ENCODE measurements at regions not wholly inside any gene's neighbourhood (a gene's known extent, or its start where the extent isn't known, plus 50 kb on each side); places are given as distances from the start of the nearest gene placed in this dataset.
A peak's percentile ranks its signal among the peaks of the same experiment; 100 is the strongest.
"Not testable (repeated sequence)": the region's sequence is repeated elsewhere in the genome, so short reads cannot be mapped to it uniquely, and the experiment has no call there.

DNA sequence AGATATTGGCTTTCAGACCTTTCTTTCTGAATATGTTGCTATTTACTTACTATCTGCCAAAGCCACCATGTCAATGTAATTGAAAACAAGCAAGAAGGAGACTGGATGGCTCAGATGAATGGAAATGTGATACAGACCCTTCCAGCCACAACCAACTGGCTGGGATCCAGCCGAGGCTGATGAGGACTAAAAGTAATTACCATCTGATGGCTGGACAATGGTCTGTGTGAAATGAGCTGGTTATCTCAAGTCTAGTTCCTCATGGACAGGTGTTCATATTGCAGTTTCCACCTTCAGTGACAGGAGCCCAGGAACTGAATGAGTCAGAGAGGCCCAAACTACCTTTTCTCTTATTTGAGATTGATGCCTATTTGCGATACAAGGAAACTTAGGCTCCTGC, 267.5 kb downstream of the GATA3 start:
- no peak for DNase-seq (ENCODE audit: missing footprints)
- ATAC-seq, result no peak
- intact Hi-C loops (cut with DNase I), result no loop called here

DNA sequence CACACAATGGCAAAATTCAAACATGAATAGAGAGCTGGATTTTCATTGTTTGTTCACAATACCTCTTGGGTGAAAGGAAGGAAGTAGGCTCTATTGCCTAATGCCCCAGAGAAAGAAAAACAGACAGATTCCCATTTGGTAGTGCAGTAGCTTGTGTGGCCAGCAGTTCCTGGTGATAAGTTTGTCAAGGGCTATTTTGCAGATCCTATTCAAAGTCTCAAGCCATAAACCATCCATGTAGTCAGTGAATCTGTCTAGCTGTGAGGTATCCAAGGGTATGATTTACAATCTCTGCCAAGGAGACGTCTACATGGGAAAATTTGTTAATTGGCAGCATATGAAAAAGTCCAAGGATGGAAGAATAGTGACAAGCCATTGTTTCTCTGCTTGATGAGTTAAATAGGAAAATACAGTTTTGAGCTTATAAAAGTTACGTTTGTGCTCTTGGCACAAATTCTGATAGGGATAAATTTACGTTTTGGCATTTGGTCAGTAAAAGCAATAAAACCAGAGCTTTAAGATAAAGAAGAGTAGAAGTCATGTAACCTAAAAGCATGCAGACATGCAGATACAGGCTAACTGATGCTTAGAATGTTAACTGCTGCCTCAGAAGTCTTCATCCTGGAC, 269.1 kb downstream of the GATA3 start:
- ATAC-seq (no peak), DNase-seq (ENCODE audit: missing footprints) (no peak)
- intact Hi-C loops (cut with DNase I), result no loop called here

DNA sequence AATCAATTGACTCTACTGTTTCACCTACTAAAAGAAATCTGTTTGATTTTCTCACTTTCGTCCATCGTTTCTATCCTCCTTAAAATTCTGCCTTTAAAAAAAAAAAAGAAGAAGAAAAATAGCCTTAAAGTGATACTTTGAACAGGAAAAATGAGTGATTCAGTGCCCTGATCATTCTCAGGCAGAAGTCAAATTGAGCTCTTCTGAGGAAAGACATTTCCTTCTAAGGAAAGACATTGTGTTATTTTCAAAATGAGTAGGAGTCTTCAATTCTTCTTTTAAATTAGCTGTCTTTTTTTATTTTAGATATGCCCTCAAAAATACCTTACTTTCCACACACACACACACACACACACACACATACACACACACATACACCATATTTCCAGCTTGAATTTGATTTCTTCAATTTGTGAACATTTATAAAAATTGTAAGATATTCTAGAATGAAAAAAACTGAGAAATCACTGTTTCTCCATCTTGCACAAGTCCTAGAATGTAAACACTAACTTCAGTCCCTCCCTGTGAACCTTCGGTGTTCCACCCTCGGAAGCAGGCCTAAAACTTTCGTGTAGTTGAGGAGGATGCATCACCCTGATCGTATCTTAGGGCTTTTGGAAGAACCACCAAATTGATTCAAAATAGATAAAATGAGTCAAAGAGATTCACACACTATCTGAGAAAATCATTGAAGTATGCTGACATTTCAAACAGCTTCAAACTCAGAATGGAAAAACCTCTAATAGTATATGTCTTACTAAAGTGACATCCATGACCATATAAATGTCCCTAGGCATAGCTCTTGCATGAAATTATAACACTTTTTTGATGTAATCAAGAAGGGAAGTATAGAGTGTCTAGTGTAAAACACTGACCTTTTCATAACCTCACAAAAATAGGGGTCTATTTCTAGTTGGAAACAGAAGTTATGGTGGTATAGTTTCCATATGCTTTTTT, 270.8 kb downstream of the GATA3 start:
- intact Hi-C loops (cut with DNase I), result no loop called here
- no peak for ATAC-seq
- DNase-seq (ENCODE audit: missing footprints), result no peak

DNA sequence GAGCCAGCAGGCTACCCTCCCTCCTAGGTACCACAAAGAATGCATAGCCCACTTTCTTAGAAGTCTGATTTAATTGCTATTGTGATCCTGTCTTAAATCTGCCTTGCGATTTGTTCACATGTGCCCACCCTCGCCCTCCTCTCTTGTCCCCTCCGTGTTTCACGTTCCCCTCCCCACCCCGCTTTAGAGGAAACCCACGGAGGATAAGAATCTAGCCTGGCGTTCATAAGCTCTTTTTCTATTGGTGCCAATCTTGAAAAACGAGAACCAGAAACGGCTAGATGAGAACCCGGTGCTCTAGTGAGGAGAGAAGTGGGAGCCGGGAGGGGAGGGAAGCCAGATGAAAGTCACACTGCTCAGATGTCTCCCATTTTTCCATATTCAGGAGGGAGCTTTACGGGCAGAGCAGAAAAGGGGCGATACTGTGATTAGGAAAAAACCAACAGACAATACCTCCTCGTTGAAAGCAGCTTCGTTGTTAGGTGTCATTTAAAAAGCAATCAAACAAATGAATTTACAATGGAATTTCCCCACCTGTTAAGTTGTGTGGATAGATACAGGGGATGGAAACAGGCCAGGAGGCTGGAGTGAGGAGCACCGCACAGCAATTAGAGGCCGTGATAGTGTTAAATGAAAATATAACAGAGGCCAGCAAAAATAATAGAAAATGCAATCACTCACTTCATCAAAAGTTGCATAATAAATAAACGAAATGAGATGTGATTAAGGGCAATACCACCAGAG, 272.1 kb downstream of the GATA3 start:
- ATAC-seq (no peak), DNase-seq (ENCODE audit: missing footprints) (no peak)
- intact Hi-C loops (cut with DNase I), result no loop called here

DNA sequence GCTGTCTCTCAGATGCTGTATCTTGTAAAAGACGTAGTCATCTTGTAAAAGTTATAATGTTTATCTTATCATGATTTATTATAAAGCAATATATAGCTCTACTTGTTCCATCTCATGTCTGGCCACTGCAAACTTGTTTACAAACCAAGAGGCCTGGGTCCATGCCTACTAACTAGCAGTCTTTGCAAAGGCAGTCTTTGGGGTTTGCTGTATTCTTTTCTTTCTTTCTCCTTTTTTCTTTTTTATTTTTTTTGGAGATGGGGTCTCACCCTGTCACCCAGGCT, 272.6 kb downstream of the GATA3 start:
- intact Hi-C loops (cut with DNase I), result no loop called here
- DNase-seq (ENCODE audit: missing footprints), result no peak
- no peak for ATAC-seq

DNA sequence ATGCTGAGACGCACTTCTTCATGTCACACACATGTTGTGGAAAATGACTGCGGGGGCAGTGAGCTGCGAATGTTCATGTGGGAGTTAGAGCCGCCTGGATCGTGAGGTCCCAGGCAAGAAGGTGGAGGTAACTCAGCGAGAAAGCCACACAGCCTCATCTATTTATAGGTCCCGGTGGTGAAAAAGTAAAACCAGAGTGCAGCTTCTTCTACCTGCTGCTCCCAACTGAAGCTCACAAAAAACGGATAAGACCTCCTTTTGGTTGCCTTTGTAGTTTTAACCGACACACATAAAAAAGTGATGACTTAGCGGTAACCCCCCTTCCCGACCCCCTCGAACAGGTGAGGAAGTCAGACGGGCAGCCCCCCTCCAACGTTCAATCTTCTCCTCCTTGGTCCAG, 276.9 kb downstream of the GATA3 start:
- no peak for ATAC-seq
- intact Hi-C loops (cut with DNase I), result no loop called here
- DNase-seq (ENCODE audit: missing footprints), result no peak

- intact Hi-C loops (cut with DNase I), result no loop called here
- ATAC-seq (peak; percentile 54), DNase-seq (ENCODE audit: missing footprints) (peak; percentile 80)
Measured at GRCh38 chr10:8331896-8332729, 277.6 kb downstream of the GATA3 start.

GRCh38 chr10:8332730-8333111, 278.2 kb downstream of the GATA3 start:
- intact Hi-C loops (cut with DNase I), result no loop called here
- DNase-seq (ENCODE audit: missing footprints), result no peak
- no peak for ATAC-seq

- ATAC-seq (no peak), DNase-seq (ENCODE audit: missing footprints) (no peak)
- intact Hi-C loops (cut with DNase I), result no loop called here
Measured at GRCh38 chr10:8334631-8335030, 280.1 kb downstream of the GATA3 start.

DNA sequence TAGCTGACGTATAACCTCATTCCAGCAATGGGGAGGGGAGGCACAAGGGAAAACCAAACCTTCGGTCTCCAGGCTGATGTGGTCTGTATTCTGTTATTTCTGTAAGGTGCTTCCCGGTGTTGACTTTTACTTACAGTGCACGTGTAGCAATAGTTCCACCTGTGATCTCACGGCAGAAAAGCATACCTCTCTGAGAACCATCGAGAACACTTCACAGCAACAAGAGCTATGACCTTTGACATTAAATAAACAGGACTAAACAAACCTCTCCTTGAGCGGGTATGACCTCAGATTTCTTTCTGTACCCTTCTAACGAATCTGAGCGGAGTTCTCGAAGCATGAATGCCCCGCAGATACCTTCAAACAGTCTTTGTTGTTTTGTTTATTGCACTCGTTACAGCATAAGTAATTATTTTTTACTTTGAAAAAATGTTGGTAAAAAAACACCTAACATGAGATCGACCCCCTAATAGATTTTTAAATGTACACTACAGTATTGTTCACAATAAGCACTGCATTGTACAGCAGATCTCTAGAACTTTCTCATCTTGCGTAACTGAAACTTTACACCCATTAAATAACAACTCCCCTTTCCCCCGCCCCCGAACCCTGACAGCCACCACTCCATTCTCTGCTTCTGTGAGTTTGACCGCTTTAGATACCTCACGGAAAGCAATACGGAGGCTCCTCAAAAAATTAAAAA, 282.3 kb downstream of the GATA3 start:
- ATAC-seq, result no peak
- no peak for DNase-seq (ENCODE audit: missing footprints)
- intact Hi-C loops (cut with DNase I), result no loop called here

GRCh38 chr10:8337332-8337651, 282.8 kb downstream of the GATA3 start:
- intact Hi-C loops (cut with DNase I), result no loop called here
- ATAC-seq (no peak), DNase-seq (ENCODE audit: missing footprints) (no peak)

DNA sequence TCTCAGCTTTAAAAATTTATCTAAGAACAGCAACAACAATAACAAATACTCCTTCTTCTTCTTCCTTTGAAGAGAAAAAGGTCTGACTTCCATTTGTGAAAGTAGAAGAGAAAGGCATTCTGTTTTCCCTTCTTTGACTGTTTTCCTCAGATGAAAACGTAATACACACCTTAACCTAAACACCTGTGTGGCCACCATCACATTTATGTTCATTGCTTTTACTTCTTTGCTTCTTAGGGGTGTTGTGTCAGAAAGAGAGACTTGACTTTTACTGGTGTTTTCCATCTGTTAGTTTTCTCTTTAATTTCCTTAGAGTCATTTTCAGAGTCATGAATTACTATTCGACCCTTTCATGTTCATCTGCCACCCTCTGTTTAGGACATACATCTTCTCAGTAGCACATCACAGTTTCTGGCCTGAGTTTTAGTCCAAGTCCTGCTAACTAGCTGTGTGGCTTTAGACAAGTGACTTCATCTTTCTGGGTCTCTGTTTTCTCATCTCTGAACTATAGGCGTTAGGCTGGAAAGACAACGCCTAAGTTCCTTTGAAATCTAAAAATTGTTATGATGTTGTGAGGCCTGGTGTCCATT, 283.8 kb downstream of the GATA3 start:
- DNase-seq (ENCODE audit: missing footprints), result no peak
- intact Hi-C loops (cut with DNase I), result no loop called here
- no peak for ATAC-seq

DNA sequence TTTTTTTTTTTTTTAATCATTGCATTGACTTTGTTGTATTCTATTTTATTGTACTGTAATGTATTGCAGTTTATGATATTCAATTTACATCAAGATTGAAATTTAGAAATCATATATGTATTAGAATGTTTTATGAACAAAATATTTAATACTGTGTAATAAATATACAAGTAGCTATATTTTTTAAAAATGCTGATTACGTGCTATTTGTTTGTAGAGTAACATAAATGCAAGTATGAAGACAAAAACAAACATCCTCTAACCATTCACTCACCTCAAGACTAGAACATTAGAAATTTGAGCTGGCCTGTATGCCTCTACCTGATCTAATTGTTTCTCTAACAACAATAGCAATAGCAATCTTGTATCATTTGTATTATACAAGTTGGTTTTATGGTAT, 290.3 kb downstream of the GATA3 start:
- DNase-seq (ENCODE audit: missing footprints) (no peak), ATAC-seq (no peak)
- intact Hi-C loops (cut with DNase I), result no loop called here

GRCh38 chr10:8346861-8347260, 292.4 kb downstream of the GATA3 start:
- ATAC-seq (no peak), DNase-seq (ENCODE audit: missing footprints) (no peak)
- intact Hi-C loops (cut with DNase I), result no loop called here

GRCh38 chr10:8347614-8348013, 293.1 kb downstream of the GATA3 start:
- DNase-seq (ENCODE audit: missing footprints); intact Hi-C loops (cut with DNase I); ATAC-seq: not testable (repeated sequence)

GRCh38 chr10:8349610-8350249, 295.2 kb downstream of the GATA3 start:
- intact Hi-C loops (cut with DNase I), result no loop called here
- no peak for ATAC-seq
- DNase-seq (ENCODE audit: missing footprints), result no peak

- DNase-seq (ENCODE audit: missing footprints) (no peak), ATAC-seq (no peak)
- intact Hi-C loops (cut with DNase I), result no loop called here
Measured at GRCh38 chr10:8350250-8350967, 295.9 kb downstream of the GATA3 start.

Data from Right ventricle myocardium inferior (tissue), 1 donor.